ENCODE measurements at regions not wholly inside any gene's neighbourhood (a gene's known extent, or its start where the extent isn't known, plus 50 kb on each side); places are given as distances from the start of the nearest gene placed in this dataset.
"Not testable (repeated sequence)": the region's sequence is repeated elsewhere in the genome, so short reads cannot be mapped to it uniquely, and the experiment has no call there.

GRCh38 chr12:91274916-91275315 is 92.3 kb upstream of the DCN start:
- H3K4me1 Mint-ChIP-seq (ENCODE audit: low read depth), result no peaks in the 10 kb centered on the region
- no peak overlapping the region for H3K4me3 Mint-ChIP-seq
- no peaks in the 10 kb centered on the region for H3K36me3 Mint-ChIP-seq (ENCODE audit: low read depth)
- H3K9me3 Mint-ChIP-seq, result no peaks in the 10 kb centered on the region
- H3K27ac Mint-ChIP-seq, result no peak overlapping the region
- no peak for DNase-seq
- H3K27me3 Mint-ChIP-seq, result peaks cover 11% of the 10 kb centered on the region

GRCh38 chr12:91273560-91273959 is 90.9 kb upstream of the DCN start:
- Mint-ChIP-seq H3K4me3 (no peak overlapping the region), H3K9me3 (no peaks in the 10 kb centered on the region), H3K36me3 (ENCODE audit: low read depth) (no peaks in the 10 kb centered on the region), H3K27me3 (peaks cover 9% of the 10 kb centered on the region), H3K4me1 (ENCODE audit: low read depth) (no peaks in the 10 kb centered on the region), H3K27ac (no peak overlapping the region)
- DNase-seq, result no peak

- no peaks in the 10 kb centered on the region for H3K4me1 Mint-ChIP-seq (ENCODE audit: low read depth)
- peaks cover 6% of the 10 kb centered on the region for H3K27me3 Mint-ChIP-seq
These were observed 89.9 kb upstream of the DCN start for GRCh38 chr12:91272461-91273063.

GRCh38 chr12:91271185-91271584 is 88.6 kb upstream of the DCN start:
- no peak overlapping the region for H3K4me3 Mint-ChIP-seq
- no peaks in the 10 kb centered on the region for H3K36me3 Mint-ChIP-seq (ENCODE audit: low read depth)
- H3K4me1 Mint-ChIP-seq (ENCODE audit: low read depth), result no peaks in the 10 kb centered on the region
- no peak overlapping the region for H3K27ac Mint-ChIP-seq
- no peaks in the 10 kb centered on the region for H3K9me3 Mint-ChIP-seq
- peaks cover 4% of the 10 kb centered on the region for H3K27me3 Mint-ChIP-seq
- no peak for DNase-seq

More at GRCh38 chr12:91272461-91273063, 89.9 kb upstream of the DCN start:
- Mint-ChIP-seq H3K27ac (no peak overlapping the region), H3K36me3 (ENCODE audit: low read depth) (no peaks in the 10 kb centered on the region), H3K9me3 (no peaks in the 10 kb centered on the region), H3K4me3 (no peak overlapping the region)
- DNase-seq, result no peak

- no peaks in the 10 kb centered on the region for H3K9me3 Mint-ChIP-seq
- peaks cover 4% of the 10 kb centered on the region for H3K27me3 Mint-ChIP-seq
- no peaks in the 10 kb centered on the region for H3K4me1 Mint-ChIP-seq (ENCODE audit: low read depth)
- no peak for DNase-seq
- H3K4me3 Mint-ChIP-seq, result no peak overlapping the region
- no peaks in the 10 kb centered on the region for H3K36me3 Mint-ChIP-seq (ENCODE audit: low read depth)
- H3K27ac Mint-ChIP-seq, result no peak overlapping the region
These were observed 84.4 kb upstream of the DCN start for GRCh38 chr12:91267039-91267438.

GRCh38 chr12:91264178-91264577 is 81.6 kb upstream of the DCN start:
- no peak overlapping the region for H3K4me3 Mint-ChIP-seq
- no peaks in the 10 kb centered on the region for H3K9me3 Mint-ChIP-seq
- no peaks in the 10 kb centered on the region for H3K4me1 Mint-ChIP-seq (ENCODE audit: low read depth)
- DNase-seq, result no peak
- peaks cover 3% of the 10 kb centered on the region for H3K27me3 Mint-ChIP-seq
- no peaks in the 10 kb centered on the region for H3K36me3 Mint-ChIP-seq (ENCODE audit: low read depth)
- no peak overlapping the region for H3K27ac Mint-ChIP-seq

- H3K27ac Mint-ChIP-seq, result no peak overlapping the region
- peaks cover 3% of the 10 kb centered on the region for H3K27me3 Mint-ChIP-seq
- no peak for DNase-seq
- no peaks in the 10 kb centered on the region for H3K4me1 Mint-ChIP-seq (ENCODE audit: low read depth)
- no peaks in the 10 kb centered on the region for H3K36me3 Mint-ChIP-seq (ENCODE audit: low read depth)
- H3K9me3 Mint-ChIP-seq, result no peaks in the 10 kb centered on the region
- H3K4me3 Mint-ChIP-seq, result no peak overlapping the region
These were observed 79.4 kb upstream of the DCN start for GRCh38 chr12:91261820-91262676.

- peaks cover 3% of the 10 kb centered on the region for H3K27me3 Mint-ChIP-seq
- no peak overlapping the region for H3K27ac Mint-ChIP-seq
- H3K9me3 Mint-ChIP-seq, result no peaks in the 10 kb centered on the region
- H3K4me3 Mint-ChIP-seq, result no peak overlapping the region
- no peaks in the 10 kb centered on the region for H3K4me1 Mint-ChIP-seq (ENCODE audit: low read depth)
- H3K36me3 Mint-ChIP-seq (ENCODE audit: low read depth), result no peaks in the 10 kb centered on the region
- no peak for DNase-seq
These were observed 73.8 kb upstream of the DCN start for GRCh38 chr12:91256411-91256810.

- no peak for DNase-seq
- peaks cover 2% of the 10 kb centered on the region for H3K27me3 Mint-ChIP-seq
- H3K4me3 Mint-ChIP-seq, result no peak overlapping the region
- no peak overlapping the region for H3K27ac Mint-ChIP-seq
- no peaks in the 10 kb centered on the region for H3K4me1 Mint-ChIP-seq (ENCODE audit: low read depth)
- no peaks in the 10 kb centered on the region for H3K9me3 Mint-ChIP-seq
- no peaks in the 10 kb centered on the region for H3K36me3 Mint-ChIP-seq (ENCODE audit: low read depth)
These were observed 69.7 kb upstream of the DCN start for GRCh38 chr12:91252341-91252740.

- Mint-ChIP-seq H3K4me3 (no peak overlapping the region), H3K27me3 (peaks cover 2% of the 10 kb centered on the region), H3K27ac (no peak overlapping the region), H3K4me1 (ENCODE audit: low read depth) (no peaks in the 10 kb centered on the region), H3K36me3 (ENCODE audit: low read depth) (no peaks in the 10 kb centered on the region), H3K9me3 (no peaks in the 10 kb centered on the region)
- DNase-seq, result no peak
These were observed 67.7 kb upstream of the DCN start for GRCh38 chr12:91250273-91250665.

GRCh38 chr12:91249518-91250272 is 67.1 kb upstream of the DCN start:
- H3K9me3 Mint-ChIP-seq, result no peaks in the 10 kb centered on the region
- no peak overlapping the region for H3K27ac Mint-ChIP-seq
- H3K27me3 Mint-ChIP-seq, result peaks cover 2% of the 10 kb centered on the region
- no peaks in the 10 kb centered on the region for H3K4me1 Mint-ChIP-seq (ENCODE audit: low read depth)
- DNase-seq, result no peak
- H3K36me3 Mint-ChIP-seq (ENCODE audit: low read depth), result no peaks in the 10 kb centered on the region
- no peak overlapping the region for H3K4me3 Mint-ChIP-seq

- Mint-ChIP-seq H3K27me3 (peaks cover 2% of the 10 kb centered on the region), H3K4me1 (ENCODE audit: low read depth) (no peaks in the 10 kb centered on the region), H3K9me3 (peaks cover 1% of the 10 kb centered on the region), H3K4me3 (no peak overlapping the region), H3K36me3 (ENCODE audit: low read depth) (no peaks in the 10 kb centered on the region), H3K27ac (no peak overlapping the region)
- DNase-seq, result no peak
These were observed 66.4 kb upstream of the DCN start for GRCh38 chr12:91249054-91249453.

- not testable (repeated sequence) for H3K4me1 Mint-ChIP-seq (ENCODE audit: low read depth); H3K4me3 Mint-ChIP-seq; H3K9me3 Mint-ChIP-seq; H3K27me3 Mint-ChIP-seq; H3K27ac Mint-ChIP-seq; DNase-seq; H3K36me3 Mint-ChIP-seq (ENCODE audit: low read depth)
These were observed 60.6 kb upstream of the DCN start for GRCh38 chr12:91243177-91243576.

GRCh38 chr12:91241756-91242155 is 59.1 kb upstream of the DCN start:
- Mint-ChIP-seq H3K27ac (no peak overlapping the region), H3K36me3 (ENCODE audit: low read depth) (no peaks in the 10 kb centered on the region), H3K4me1 (ENCODE audit: low read depth) (no peaks in the 10 kb centered on the region), H3K9me3 (peaks cover 3% of the 10 kb centered on the region), H3K4me3 (no peak overlapping the region), H3K27me3 (no peaks in the 10 kb centered on the region)
- DNase-seq, result no peak

All from activated T-cell treated with anti-CD3 and anti-CD28 coated beads, Interleukin-2, amount 50 U/mL, for 24 hours (primary cell).